ENCODE measurements at regions not wholly inside any gene's neighbourhood (a gene's known extent, or its start where the extent isn't known, plus 50 kb on each side); places are given as distances from the start of the nearest gene placed in this dataset.
"Not testable (repeated sequence)": the region's sequence is repeated elsewhere in the genome, so short reads cannot be mapped to it uniquely, and the experiment has no call there.

GRCh38 chr13:65592731-65593130 is 1637.4 kb downstream of the PCDH9 start:
- DNase-seq = no peak

DNA sequence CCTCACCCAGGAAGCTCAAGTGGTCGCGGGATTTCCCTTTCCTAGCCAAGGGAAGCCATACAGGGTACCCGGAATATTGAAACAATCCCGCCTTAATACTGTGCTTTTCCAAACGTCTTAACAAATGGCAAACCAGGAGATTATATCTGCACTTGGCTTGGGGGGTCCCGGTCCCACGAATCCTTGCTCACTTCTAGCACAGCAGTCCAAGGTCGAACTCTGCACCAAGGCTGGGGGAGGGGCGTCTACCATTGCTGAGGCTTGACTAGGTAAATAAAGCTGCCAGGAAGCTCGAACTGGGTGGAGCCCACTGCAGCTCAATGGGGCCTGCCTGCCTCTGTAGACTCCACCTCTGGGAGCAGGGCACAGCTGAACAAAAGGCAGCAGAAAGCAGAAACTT is 1644.8 kb downstream of the PCDH9 start:
- DNase-seq = no peak

GRCh38 chr13:65584126-65584525 is 1646.0 kb downstream of the PCDH9 start:
- DNase-seq = no peak

DNA sequence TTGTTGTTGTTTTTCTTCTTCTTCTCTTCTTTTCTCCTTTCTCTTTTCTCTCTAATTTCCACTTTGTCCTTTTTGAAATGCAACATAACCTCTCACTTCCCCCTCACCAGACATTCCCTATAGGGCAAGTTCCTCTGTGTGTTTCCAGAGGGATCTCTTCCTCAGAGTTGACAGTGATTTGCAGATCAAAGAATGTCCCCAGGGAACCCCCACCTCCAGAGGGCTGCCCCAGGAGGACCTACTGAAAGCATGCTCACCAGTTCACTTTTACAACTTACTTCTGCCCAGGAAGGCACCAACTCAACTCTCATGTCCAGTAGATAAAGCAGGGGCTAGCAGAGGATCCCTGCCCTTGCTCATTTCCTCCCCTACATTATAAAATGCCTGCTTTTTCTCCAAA is 1648.0 kb downstream of the PCDH9 start:
- DNase-seq = no peak

- DNase-seq = not testable (repeated sequence)
Observed at GRCh38 chr13:65564561-65564960, 1665.6 kb downstream of the PCDH9 start.

GRCh38 chr13:65562305-65562704 is 1667.8 kb downstream of the PCDH9 start:
- no peak for DNase-seq

DNA sequence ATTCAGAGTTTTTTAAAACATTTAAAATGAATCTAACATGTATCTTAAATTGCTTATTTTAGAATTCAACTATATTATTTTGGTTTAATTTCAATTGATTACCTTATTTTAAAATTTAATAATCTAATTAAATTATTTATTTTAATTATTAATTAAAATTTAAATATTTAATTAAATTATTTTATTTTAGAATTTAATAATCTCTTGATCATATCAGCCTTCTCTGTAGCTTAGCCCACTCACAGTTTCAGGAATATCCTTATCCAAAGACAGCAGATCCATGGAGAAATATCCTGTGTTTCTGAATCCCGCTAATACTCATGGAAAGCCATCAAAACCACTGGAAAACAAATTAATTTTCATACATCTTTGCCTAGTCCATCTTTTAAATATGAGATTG is 1669.2 kb downstream of the PCDH9 start:
- no peak for DNase-seq

DNA sequence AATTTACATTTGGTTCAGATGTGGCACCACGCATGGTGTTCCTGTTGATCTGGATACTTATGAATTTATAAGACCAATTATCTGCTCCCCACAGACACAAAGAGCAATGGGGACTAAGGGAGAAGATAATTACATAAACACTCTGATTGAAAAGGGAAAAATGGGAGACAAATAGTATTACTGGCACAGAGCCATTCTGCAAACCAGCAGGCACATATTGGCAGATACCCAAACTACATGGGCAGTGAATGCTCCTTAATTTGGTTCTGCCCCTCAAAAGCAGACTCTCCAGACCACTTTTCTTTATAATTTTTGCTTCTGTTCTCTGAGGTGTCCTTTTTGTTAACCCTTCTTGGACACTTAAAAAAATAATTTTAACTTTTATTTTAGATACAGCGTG is 1674.2 kb downstream of the PCDH9 start:
- DNase-seq = no peak

DNA sequence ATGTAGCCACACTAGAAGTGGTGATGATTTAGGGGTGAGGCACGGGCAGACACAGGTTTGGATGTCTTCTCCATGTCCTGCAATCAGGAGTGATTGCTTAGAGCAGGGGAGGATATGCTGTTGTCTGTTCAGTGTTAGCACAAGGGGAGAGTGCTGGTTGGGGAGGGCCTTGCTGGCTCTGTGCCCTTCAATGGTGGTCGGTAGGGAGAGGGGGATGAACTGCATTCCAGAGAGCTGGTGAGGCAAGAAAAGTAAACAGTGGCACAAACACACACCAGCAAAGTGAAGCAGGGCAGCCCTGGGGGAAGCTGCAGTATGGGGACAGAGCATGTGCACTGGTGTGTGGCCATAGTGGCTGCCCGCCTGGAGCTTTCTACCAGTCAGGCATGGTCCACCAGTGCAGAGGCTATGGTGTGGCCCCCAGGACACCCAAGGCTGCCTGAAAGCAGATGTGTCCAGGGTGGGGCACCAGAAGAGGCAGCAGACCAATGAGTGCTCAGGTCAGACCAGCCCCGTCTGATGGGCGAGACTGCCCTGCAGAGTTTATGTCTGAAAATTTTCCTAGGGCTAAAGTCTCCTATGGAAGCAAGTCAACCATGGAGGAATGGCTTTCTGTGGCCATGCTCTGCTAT is 1676.9 kb downstream of the PCDH9 start:
- no peak for DNase-seq

- DNase-seq = no peak
Observed at GRCh38 chr13:65551208-65551607, 1678.9 kb downstream of the PCDH9 start.

DNA sequence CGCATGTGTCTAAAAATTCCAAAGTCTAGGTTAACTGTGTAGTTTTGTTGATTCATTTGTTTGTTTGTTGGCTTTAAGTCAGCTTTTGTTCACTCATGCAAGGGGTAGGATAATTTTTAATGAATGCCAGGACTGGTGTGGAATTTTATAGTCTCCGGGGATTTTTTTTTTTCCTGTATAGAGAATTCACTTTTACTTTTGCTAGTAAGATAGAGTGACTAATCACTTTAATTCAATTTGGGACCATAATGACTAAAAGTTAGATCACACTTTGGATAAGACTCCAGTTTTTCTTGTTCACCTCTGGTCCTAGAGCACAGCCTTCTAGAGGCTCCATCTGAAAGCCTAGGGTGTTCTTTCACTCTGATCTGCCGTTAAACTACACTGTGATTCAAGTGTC is 1690.0 kb downstream of the PCDH9 start:
- no peak for DNase-seq

GRCh38 chr13:65535370-65535769 is 1694.8 kb downstream of the PCDH9 start:
- DNase-seq = no peak

- no peak for DNase-seq
Observed at GRCh38 chr13:65532231-65532630, 1697.9 kb downstream of the PCDH9 start.

DNA sequence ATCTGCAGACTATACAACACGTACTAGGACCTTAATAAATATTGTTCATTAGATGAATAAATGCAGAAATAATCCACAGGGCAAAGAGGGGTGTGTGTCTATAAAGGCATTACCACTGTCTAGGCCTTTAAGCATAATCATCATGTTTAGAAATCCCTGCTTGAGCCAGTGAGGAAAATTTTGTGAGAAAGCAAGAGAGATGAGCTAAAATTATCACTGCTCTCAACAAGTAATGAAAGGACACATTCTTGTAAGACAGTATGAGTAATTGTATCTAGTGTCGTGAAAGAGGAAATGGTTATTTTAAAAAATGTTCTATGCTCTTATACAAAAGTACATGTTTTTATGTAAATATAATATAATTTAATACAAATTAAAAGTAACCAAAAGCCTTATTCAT is 1699.4 kb downstream of the PCDH9 start:
- DNase-seq = no peak

DNA sequence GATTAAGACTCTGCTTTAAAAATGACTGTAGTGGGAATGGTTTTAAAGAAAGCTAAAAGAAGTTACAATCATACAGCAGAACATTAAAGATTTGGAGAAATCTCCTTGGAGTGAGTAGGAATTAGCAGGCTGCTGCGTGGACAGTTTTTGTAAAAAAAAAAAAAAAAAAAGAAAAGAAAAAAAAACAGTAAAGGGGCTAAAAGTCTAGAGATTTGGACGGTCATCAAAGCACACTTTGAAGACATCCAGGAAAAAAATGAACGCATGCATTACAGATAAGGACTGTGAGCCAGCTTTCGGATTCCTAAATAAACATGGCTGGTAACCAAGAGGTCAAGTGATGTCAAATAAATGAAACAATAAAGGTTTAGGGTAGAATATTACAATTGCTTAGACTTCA is 1700.6 kb downstream of the PCDH9 start:
- no peak for DNase-seq

GRCh38 chr13:65508745-65509144 is 1721.4 kb downstream of the PCDH9 start:
- no peak for DNase-seq

GRCh38 chr13:65508338-65508737 is 1721.8 kb downstream of the PCDH9 start:
- no peak for DNase-seq

DNA sequence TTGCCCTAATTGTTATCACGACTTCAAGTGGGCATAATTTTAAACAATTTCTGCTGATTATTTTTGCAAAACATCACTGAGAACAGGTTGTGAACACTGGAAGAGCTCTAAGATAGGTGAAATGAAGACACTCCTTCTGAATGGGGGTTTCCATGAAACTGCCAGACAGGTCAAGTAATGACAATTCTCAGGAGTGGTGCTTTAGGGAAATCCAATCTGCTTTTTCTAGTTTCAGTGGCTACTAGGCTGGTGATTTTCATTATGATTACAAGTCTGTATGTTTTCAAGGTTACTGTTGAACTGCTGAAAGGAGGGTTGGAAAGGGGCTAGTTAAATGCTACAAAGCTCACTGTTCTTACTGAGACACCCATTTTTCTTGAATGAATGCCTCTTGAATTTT is 1724.2 kb downstream of the PCDH9 start:
- DNase-seq = no peak

DNA sequence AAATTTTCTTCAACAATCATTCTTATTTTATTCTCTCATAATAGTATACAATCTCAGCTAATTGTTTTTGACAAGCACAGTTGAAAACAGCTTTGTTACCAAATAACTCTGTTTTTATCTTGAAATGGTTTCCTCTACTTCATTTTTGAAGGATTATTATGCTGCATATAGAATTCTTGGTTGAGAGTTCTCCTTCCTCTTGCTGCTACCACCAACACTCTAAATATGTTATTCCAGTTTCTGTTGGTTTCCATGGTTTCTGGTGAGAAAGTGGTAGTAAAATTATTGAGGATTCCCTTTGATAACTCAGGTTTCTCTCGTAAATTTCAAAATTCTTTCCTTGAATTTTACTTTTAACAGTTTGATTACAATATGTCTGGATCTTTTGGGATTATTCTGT is 1725.9 kb downstream of the PCDH9 start:
- no peak for DNase-seq

DNA sequence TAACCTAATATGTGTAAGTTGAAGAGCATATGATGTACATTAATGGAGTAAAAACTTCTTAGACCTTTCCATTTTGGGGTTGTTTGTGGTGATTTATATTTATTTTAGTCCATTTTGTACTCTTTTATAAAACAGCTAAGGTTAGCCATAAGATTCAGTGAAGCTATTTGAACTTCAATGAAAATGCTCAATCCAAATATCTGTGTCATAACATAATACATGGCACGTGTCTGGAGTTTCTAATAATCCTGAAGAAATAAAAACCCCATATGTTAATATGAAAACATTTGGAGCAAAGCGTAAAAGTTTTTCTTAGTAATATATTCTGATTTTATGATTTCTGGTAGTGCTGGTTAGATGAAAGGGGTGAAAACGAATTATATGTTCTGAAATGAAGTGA is 1729.7 kb downstream of the PCDH9 start:
- DNase-seq = no peak

DNA sequence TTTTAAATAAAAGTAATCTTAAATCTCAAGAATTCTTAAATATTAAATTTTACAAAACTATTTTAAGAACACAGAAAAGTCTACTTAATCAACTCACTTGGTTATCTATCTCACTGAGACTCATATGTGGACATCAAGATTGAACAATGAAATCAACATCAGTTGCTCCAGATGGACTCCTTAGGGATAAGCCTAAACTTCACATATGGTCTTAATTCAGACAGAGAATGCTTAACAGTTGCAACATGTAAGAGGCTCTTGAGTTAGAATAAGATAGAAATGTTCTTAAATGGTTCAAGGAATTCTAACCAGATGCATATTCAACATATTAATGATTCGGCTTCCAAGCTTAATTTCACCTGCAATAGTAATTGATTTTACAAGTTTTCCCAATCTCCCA is 1730.9 kb downstream of the PCDH9 start:
- no peak for DNase-seq

- DNase-seq = no peak
Observed at GRCh38 chr13:65497265-65497664, 1732.9 kb downstream of the PCDH9 start.

DNA sequence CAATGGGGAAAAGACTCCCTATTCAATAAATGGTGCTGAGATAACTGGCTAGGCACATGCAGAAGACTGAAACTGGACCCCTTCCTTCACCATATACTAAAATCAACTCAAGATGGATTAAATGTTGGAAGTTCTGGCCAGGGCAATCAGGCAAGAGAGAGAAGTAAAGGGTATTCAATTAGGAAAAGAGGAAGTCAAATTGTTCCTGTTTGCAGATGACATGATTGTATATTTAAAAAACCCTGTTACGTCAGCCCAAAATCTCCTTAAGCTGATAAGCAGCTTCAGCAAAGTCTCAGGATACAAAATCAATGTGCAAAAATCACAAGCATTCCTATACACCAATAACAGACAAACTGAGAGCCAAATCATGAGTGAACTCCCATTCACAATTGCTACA is 1739.4 kb downstream of the PCDH9 start:
- DNase-seq = not testable (repeated sequence)

- no peak for DNase-seq
Observed at GRCh38 chr13:65488606-65489005, 1741.5 kb downstream of the PCDH9 start.

GRCh38 chr13:65479692-65480091 is 1750.4 kb downstream of the PCDH9 start:
- DNase-seq = no peak

GRCh38 chr13:65473196-65473595 is 1756.9 kb downstream of the PCDH9 start:
- no peak for DNase-seq
